Non-pigmented ciliary epithelial cell (primary cell): ENCODE measurements at regions not wholly inside any gene's neighbourhood (a gene's known extent, or its start where the extent isn't known, plus 50 kb on each side); places are given as distances from the start of the nearest gene placed in this dataset.

Source experiments
- DNase-seq: peaks from one replicate; pipeline ENCODE4 v3.0.0-alpha.2; 2010; ENCODE audit warnings: low read depth

DNA sequence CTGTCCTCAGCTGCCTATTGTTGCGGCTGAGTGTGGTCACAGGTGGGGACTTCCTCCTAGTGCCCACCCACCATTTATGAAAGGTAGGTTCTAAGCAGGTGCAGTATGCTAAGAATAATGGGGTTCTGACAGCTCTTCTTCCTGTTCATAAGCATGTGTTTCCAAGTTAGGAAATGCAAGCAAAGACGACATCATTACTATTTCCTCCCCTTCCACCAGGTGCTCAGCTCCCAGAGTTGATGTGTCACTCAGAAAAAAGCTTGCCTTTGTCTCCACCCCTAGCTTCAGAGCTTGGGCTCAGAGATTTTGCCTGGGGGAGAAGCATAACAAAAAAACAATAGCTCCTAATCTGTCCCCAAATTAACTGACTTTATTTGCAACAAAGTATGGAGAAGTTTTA lies 1076.7 kb downstream of the NR2F1-AS1 start:
- no peak for DNase-seq

- no peak for DNase-seq
These were observed 1080.3 kb downstream of the NR2F1-AS1 start for GRCh38 chr5:92500752-92501151.

DNA sequence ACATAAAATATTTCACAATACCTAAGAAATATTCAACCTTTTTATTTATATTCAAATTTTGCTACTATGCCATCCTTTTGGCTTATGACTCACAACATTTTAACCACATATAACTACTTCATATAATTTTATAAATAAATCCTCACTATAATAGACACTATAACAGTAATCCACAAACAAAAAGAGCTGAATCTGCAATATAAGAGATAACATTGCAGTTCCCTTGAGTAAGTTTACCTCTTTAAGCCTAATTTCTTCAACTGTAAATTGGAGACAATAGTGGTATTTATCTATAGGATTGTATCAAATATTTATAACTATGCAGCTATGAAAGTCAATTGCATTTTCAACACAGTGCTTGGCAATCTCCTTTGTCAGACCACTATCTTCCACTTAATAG lies 1084.5 kb downstream of the NR2F1-AS1 start:
- no peak for DNase-seq

DNA sequence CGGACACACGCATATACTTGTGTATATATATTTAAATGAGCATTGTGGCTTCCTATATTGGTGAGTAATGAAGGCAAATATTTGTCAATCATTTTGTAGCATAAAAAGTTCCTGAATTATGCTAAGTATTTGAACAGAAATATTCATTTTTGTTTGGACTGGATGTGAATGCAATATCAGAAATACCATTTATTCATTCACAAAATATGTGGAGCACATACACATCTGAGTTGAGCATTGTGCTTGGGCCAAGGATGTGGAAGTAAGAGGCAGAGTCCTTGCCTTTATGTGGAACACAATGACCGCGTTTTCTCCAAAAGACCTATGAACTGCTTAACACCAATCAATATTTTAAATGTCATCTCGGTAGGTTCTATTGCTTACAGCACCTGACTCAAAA lies 1086.5 kb downstream of the NR2F1-AS1 start:
- DNase-seq: no peak

DNA sequence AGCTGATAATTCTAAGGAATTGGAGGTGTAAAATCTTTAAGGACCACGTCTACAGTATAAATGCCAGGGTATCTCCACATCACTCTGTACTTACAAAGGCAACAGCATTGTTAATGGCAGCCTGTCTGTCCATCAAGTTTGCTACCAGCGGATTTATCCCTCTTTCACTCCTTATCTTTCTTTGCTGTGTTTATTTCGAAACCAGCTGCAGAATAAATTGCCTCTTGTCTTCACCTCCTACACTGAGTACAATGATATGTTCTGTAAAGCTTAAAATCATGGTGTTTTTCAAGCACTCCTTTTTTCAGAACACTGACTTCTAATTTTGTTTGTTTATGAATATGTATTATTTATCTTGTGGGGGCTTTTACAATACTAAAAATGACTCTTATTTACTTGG lies 1088.1 kb downstream of the NR2F1-AS1 start:
- no peak for DNase-seq

GRCh38 chr5:92484484-92484883 lies 1096.5 kb downstream of the NR2F1-AS1 start:
- no peak for DNase-seq

DNA sequence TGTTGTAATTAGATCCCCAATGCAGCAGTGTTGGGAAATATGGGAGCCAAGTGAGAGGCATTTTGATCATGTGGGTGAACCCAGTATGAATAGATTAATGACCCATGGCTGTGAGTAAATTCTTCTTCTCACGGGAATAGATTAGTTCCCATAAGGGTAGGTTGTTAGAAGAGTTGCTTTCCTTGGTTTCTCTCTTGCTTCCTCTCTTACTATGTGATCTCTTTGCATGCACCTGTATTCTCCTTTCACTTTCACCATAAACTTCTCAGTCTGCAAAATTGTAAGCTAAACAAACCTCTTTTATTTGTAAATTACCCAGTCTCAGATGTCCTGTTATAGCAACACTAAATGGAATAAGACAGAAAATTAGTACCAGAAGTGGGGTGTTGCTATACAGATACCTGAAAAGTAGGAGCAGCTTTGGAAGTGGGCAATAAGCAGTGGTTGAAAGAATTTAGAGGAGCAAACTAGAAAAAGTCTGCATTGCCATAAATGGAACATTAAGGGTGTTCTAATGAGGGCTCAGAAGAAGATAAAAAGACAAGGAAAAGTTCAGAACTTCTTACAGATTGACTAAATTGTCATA lies 1090.0 kb upstream of the ARRDC3 start:
- no peak for DNase-seq

DNA sequence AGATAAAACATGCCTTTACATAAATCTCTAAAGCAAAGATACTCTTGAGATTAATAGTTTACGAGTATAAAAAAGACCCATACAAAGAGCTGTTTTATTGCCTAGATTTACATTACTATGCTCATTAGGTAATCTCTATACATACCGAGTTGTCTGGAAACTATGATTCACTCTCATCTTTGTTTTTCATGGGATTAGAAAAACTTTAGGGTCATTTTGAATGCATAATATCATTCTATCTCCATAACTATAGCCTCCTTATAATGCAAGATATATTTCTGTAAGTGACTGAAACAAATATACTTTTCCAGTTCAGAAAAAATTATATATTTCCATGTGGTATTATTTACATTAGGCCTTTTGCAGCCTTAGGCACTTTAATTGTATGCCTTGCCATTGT lies 1088.7 kb upstream of the ARRDC3 start:
- no peak for DNase-seq

GRCh38 chr5:92470770-92471169 lies 1087.7 kb upstream of the ARRDC3 start:
- no peak for DNase-seq

GRCh38 chr5:92468295-92468694 lies 1085.2 kb upstream of the ARRDC3 start:
- no peak for DNase-seq

- no peak for DNase-seq
These were observed 1084.6 kb upstream of the ARRDC3 start for GRCh38 chr5:92467695-92468094.

- DNase-seq: no peak
These were observed 1077.4 kb upstream of the ARRDC3 start for GRCh38 chr5:92460505-92460904.

DNA sequence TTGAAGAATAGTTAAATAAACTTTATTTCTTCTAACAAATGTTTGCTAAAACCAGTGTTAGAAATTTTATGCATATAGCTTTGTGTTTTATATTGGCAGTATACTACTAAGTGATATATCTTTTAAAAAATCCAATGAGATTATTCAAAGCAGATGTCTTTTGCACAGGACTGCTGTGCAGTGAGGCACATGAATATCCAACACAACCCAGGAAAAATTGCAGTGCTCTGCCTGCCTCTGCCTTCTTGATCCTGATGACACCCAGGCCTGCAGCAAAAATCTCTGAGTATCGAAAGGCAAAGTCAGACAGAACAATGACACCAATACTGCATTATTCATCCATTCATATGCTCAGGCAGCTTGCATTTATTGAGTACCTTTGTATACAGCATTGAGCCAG lies 1076.5 kb upstream of the ARRDC3 start:
- no peak for DNase-seq

DNA sequence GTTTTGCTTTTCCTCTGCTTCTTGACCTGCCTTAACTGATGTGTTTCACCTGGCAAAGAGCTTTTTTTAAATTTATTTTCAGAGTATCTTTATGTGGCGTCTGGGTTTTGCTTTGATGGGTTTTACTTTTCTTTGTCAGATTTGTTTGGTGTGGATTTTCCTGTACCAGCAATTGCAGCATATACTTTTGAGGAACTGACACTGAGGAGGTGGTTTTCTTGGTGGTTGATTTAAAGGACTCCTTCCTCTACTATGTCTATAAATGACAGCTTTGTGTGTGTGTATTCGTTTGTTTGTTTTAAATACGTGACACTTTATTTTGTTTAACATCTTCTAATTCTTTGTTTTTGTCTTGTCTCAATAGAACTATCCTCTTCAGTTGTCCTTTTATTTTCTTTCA lies 1071.9 kb upstream of the ARRDC3 start:
- no peak for DNase-seq

- no peak for DNase-seq
These were observed 1061.8 kb upstream of the ARRDC3 start for GRCh38 chr5:92444888-92445287.

GRCh38 chr5:92435781-92436180 lies 1052.7 kb upstream of the ARRDC3 start:
- DNase-seq: no peak

DNA sequence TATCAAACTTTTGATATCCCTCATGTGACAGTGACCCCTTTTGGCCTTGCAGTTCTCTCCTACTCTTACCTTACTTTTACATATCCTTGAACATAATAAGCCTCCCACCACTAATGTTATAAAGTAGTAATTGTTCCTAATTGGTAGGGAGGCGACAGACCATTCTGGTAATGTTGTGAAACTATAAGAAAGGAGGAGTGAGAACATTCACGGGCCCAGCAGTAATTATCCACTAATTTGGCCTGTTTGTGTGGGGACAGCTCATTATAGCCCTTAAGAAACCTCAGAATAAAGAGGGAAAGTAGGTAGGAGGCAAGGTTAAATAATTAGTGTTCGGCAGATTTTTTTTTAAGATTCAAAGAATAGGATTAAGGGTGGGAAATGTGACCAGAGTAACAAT lies 1046.5 kb upstream of the ARRDC3 start:
- no peak for DNase-seq

GRCh38 chr5:92428415-92428814 lies 1045.3 kb upstream of the ARRDC3 start:
- DNase-seq: no peak

- no peak for DNase-seq
These were observed 1041.8 kb upstream of the ARRDC3 start for GRCh38 chr5:92424785-92425426.

GRCh38 chr5:92421942-92422341 lies 1038.8 kb upstream of the ARRDC3 start:
- no peak for DNase-seq

- no peak for DNase-seq
These were observed 1038.1 kb upstream of the ARRDC3 start for GRCh38 chr5:92421196-92421595.

GRCh38 chr5:92419261-92419660 lies 1036.1 kb upstream of the ARRDC3 start:
- no peak for DNase-seq

GRCh38 chr5:92418341-92418740 lies 1035.2 kb upstream of the ARRDC3 start:
- DNase-seq: no peak

GRCh38 chr5:92409134-92409533 lies 1026.0 kb upstream of the ARRDC3 start:
- no peak for DNase-seq
